PFSK-1 (cell line): ENCODE measurements at regions not wholly inside any gene's neighbourhood (a gene's known extent, or its start where the extent isn't known, plus 50 kb on each side); places are given as distances from the start of the nearest gene placed in this dataset.

Experiments used
- FOXP2 ChIP-seq: optimal IDR thresholded peaks from 2 replicates; pipeline ENCODE3; 2011; ENCODE audit warnings: borderline replicate concordance, control low read depth, inconsistent platforms; ENCODE audit not compliant: insufficient read depth; ENCODE audit errors: extremely low read length, extremely low read depth
- POLR2AphosphoS5 ChIP-seq: IDR thresholded peaks from 2 replicates; pipeline ENCODE4 v1.6.1; 2012; ENCODE audit warnings: low read depth, mild to moderate bottlenecking, control low read depth, low read length, moderate library complexity
- SIN3A ChIP-seq: IDR thresholded peaks from 2 replicates; pipeline ENCODE4 v1.6.1; 2012; ENCODE audit warnings: mild to moderate bottlenecking, low read length, moderate library complexity, borderline replicate concordance; ENCODE audit not compliant: insufficient read depth
- TAF1 ChIP-seq: IDR thresholded peaks from 2 replicates; pipeline ENCODE4 v1.6.1; 2012; ENCODE audit warnings: low read length, control low read depth, borderline replicate concordance; ENCODE audit not compliant: insufficient read depth
- TF ChIP-seq, protein P1 (sequence below), 2 experiments: IDR thresholded peaks; 2 replicates each; pipeline versions ENCODE4 v1.6.1 to v1.8.0; 2011 to 2012; ENCODE audit warnings: low read depth in 2 of 2, low read length in 2 of 2, control low read depth in 1 of 2, inconsistent platforms in 1 of 2, mild to moderate bottlenecking in 1 of 2, moderate library complexity in 1 of 2; ENCODE audit not compliant: insufficient read depth in 1 of 2

GRCh38 chrX:39414290-39414854, 613.1 kb downstream of the MID1IP1 start:
- TF ChIP-seq, protein P1, sequence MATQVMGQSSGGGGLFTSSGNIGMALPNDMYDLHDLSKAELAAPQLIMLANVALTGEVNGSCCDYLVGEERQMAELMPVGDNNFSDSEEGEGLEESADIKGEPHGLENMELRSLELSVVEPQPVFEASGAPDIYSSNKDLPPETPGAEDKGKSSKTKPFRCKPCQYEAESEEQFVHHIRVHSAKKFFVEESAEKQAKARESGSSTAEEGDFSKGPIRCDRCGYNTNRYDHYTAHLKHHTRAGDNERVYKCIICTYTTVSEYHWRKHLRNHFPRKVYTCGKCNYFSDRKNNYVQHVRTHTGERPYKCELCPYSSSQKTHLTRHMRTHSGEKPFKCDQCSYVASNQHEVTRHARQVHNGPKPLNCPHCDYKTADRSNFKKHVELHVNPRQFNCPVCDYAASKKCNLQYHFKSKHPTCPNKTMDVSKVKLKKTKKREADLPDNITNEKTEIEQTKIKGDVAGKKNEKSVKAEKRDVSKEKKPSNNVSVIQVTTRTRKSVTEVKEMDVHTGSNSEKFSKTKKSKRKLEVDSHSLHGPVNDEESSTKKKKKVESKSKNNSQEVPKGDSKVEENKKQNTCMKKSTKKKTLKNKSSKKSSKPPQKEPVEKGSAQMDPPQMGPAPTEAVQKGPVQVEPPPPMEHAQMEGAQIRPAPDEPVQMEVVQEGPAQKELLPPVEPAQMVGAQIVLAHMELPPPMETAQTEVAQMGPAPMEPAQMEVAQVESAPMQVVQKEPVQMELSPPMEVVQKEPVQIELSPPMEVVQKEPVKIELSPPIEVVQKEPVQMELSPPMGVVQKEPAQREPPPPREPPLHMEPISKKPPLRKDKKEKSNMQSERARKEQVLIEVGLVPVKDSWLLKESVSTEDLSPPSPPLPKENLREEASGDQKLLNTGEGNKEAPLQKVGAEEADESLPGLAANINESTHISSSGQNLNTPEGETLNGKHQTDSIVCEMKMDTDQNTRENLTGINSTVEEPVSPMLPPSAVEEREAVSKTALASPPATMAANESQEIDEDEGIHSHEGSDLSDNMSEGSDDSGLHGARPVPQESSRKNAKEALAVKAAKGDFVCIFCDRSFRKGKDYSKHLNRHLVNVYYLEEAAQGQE (IDR thresholded peaks at IDR 0.05; ENCODE audit: insufficient read depth in 1 of 2, low read depth in 2 of 2, low read length in 2 of 2): no peak
- TF ChIP-seq SIN3A (no peak), POLR2AphosphoS5 (no peak), FOXP2 (no peak), TAF1 (no peak)

GRCh38 chrX:39416547-39417260, 615.4 kb downstream of the MID1IP1 start:
- no peak for TF ChIP-seq SIN3A
- TF ChIP-seq POLR2AphosphoS5: no peak
- TF ChIP-seq, protein P1 (IDR thresholded peaks at IDR 0.05; ENCODE audit: insufficient read depth in 1 of 2, low read depth in 2 of 2, low read length in 2 of 2): no peak
- no peak for TF ChIP-seq FOXP2
- TF ChIP-seq TAF1: no peak

- no peak for TF ChIP-seq SIN3A
- no peak for TF ChIP-seq FOXP2
- no peak for TF ChIP-seq TAF1
- TF ChIP-seq POLR2AphosphoS5: no peak
- TF ChIP-seq, protein P1 (IDR thresholded peaks at IDR 0.05; ENCODE audit: insufficient read depth in 1 of 2, low read depth in 2 of 2, low read length in 2 of 2): no peak
Observed at GRCh38 chrX:39418254-39418704, 617.0 kb downstream of the MID1IP1 start.

GRCh38 chrX:39418731-39419638, 617.7 kb downstream of the MID1IP1 start:
- TF ChIP-seq SIN3A: no peak
- no peak for TF ChIP-seq FOXP2
- no peak for TF ChIP-seq POLR2AphosphoS5
- TF ChIP-seq TAF1: no peak
- TF ChIP-seq, protein P1 (IDR thresholded peaks at IDR 0.05; ENCODE audit: insufficient read depth in 1 of 2, low read depth in 2 of 2, low read length in 2 of 2): no peak
